T-helper 1 cell (primary cell): ENCODE measurements at regions not wholly inside any gene's neighbourhood (a gene's known extent, or its start where the extent isn't known, plus 50 kb on each side); places are given as distances from the start of the nearest gene placed in this dataset.
A peak's percentile ranks its signal among the peaks of the same experiment; 100 is the strongest.

Source experiments
- DNase-seq, 5 donors: peaks; one replicate each; pipeline ENCODE4 v3.0.0-alpha.2; 2012 to 2020

DNA sequence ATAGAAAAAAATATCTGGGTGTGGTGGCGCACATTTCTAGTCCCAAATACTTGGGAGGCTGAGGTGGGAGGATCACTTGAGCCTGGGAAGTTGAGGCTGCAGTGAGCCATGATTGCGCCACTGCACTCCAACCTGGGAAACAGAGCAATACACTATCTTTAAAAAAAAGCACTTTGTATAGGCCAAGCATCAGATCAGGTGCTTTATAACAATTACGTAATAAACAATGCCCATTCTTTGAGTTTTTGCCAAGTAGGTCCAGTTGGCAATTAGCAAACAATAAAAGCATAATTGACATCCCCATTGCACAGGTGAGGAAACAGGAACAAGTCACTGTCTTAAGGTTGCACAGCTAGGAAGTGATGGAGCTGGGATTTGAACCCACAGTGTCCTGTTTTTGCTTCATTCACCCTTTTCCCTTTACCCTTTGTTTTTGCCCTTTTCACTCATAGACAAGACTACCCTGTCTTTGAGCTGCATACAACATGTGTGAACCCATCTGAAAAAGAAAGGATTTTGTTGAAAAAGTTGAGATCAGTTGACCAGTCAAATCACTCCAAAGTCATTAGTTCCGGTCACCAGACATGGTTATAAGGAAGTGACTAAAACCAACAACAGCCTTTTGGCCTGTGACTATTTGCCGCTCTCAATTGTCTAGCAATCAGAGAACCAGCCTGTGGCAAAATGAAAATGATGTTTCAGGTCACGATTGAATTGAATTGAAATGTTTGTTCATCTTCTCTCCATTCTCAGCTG is 303.6 kb downstream of the TFAP2C start:
- DNase-seq = no peak

DNA sequence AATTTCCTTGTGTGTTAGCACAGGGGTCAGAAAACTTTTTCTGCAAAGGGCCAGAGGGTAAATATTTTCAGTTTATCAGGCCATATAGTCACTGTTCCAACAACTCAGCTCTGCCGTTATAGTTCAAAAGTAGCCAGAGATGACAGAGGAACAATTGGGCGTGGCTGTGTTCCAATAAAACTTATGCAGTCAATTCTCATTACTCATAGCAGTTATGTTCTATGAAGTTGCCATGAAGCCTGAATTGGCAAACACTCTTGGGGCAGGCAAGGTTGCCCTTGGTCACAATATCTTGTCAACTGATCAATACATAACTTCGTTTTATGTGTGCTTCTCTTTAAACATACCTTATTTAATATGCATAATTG is 304.2 kb downstream of the TFAP2C start:
- DNase-seq = no peak

DNA sequence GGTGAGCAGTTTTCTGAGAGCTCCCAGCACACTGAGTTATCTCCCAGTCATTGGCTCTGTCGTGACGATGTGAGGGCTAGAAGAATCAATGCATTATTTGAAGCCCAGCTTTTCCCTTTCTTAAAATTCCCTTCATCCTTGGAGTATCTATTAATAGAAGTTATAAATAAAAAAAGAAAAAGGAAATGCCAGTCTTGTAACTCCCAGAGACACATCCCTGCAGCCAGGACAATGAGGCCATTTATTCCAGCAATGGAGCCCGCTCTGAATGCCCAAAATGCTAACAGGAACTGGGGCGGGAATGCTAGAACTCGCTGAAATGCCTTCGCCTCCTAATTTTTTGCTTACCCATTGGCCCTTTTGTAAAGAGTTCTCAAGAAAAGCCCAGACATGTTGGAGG is 305.8 kb downstream of the TFAP2C start:
- DNase-seq = no peak

DNA sequence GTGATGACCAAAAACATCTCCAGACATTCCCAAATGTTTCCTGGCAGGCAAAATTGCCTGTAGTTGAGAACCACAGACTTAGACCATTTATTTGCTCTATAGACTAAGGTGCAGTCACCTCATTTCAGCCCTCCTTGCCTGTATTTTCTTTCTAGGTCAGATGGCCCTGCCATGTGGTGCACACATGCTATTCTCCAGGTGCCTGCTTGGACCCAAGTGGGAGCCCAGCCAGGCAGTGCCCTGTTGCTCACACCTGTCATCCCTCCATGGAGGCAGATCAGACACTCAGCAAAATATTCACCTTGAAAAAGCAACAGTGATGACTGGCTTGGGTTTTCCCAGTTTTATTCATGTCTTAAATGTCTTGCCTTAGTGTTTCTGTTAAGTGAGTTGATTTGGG is 311.4 kb downstream of the TFAP2C start:
- DNase-seq = no peak

DNA sequence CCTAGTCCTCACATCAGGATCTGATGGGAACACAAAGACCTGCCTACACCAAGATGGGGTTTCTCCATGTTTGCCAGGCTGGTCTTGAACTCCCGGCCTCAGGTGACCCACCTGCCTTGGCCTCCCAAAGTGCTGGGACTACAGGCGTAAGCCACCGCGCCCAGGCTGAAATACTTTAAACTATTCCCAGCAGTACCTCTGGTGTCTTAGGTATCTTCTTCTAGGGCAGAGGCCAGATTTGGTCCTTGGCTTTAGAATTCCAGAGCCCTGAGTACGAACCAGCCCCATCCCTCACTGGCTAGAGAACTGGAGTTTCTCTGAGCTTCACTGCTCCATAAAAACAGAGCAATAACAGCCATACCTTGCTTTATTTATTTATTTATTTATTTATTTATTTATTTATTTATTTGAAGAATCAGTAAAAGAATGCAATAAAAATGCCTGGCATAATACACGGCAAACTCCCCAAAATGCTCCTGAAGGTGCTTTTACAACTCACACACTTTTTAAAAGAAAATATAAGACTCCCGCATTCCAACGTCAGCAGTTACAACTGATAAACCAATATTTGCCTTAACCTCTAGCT is 312.1 kb downstream of the TFAP2C start:
- DNase-seq = no peak

DNA sequence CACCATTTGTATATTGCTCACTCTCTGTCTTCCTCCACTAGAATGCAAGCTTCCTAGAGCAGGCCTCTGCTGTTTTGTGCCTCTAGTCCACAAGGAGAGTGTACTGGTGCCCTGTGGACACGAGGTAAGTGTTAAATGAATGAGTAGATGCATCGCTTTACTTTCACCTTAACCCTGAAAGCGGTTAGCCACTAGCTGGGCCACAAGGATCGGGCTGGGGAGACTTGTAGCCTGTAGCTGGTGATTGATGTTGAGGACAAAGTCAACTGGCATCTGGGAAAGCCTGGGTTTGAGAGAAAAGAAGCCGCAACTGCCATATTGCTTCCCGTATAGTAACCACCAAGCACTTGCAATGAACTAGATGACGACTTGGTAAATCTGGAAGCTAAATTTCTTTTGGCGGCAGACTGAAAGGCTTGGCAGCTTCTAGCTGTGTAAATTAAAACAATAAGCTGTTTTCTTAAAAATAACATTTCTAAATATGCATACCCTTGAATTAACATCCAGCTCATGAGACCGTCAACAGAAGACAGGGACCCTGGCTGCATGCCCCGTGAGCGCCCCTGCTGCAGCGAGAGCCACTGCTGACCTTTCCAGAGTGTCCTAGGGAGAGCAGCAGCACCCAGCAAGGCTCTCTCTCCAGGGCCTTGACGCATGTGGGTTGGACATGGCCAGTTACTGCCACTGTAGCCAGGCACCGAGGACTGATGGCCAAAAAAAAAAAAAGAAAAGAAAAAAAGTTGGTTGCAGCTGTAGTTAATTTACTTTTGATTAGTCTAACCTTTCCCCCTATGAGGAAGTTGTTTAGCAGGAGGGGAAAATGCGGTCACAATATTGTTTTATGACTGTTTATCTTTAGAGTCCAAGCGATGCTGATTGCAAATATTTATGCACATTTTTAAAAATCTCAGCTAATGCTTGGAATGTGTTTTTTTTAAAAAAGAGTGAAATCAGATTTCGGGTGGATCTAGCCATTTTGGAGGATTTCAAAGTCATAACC is 315.1 kb downstream of the TFAP2C start:
- DNase-seq = no peak

DNA sequence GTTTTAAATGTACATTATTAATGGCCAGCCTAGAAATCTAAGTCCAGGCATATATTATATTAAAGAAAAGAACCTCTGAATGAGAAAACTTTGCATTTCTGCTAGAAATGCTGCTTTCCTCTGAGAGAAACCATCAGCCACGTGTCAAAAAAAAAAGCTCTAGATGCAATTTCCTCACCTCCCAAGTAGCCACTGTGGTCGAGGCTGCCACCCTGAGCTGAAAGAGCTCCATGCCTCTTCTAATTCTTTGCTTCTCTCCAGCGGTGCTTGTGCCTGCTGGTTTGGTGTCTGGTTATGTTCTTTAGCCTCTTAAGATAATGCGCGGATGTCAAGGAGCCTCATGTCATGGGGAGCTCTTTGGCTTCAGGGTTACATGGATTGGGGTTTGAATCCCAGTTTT is 316.0 kb downstream of the TFAP2C start:
- no peak for DNase-seq

DNA sequence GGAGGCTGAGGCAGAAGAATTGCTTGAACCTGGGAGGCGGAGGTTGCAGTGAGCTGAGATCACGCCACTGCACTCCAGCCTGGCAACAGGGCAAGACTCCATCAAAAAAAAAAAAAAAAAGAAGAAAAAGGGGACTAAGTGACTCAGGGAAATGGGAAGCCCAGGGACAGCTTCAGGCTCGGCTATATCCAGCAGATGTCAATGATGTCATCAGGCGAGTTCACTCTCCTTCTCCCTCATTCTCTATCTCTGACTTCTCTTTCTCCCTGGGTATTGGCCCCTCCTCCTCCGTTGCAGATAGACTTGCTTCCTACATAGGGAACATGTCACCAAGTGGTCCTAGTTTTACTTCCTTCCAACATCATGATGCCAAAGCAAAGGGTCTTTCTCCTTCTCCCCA is 316.8 kb downstream of the TFAP2C start:
- DNase-seq = no peak

DNA sequence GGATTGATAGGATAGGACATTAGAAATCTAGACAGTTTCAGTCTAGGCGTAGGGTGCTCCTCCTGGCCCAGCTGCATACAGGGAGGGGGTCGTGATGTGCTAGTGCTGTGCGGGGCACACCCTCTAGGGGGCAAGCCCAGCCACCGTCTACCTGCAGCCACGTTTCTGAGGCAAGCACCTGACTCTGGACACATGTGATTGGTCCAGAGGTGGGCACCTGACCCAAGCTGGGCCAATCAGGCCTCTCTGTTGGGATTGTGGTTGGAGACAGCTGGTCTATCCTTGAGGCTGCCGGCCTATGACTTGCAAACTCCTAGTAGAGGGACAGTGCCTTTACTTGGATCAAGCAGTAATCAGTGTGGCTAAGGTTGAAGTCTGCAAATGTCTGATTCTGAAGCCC is 317.1 kb downstream of the BMP7 start:
- DNase-seq = no peak

DNA sequence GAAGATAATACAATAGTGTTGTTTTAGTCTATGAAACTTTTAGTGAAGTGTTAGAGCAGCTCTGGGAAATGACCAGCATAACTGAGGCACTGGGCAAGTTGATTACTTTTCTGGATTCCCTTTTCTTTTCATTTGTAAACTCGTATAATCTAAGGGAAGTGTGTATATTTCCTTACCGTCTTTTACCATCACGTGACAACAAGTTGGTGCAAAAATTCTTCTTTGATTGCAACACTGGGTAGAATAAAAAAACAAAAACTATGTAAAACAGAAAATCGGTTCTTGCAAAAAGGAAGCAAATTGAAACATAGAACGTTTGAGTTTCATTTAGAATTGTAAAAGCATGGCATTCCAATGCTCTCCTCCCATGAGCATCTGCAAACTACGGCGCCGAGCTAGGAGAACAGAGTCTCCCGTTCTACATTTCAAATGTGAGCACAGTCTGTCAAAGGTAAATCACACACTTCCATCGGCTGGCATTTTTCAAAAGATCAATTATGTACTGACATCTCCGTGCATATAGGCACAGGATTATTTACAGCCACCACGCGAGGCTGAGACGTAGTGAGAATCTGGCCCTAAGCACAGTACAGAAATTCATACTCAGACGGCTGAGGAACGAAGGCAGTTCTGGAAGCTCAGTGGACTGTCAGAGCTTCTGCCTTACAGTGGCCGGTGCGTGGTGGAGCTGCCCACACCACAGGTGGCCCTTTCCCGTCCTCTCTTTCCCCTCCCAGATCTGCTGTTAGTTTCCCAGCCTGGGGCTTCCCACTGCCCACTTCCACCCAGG is 314.0 kb downstream of the BMP7 start:
- no peak for DNase-seq

DNA sequence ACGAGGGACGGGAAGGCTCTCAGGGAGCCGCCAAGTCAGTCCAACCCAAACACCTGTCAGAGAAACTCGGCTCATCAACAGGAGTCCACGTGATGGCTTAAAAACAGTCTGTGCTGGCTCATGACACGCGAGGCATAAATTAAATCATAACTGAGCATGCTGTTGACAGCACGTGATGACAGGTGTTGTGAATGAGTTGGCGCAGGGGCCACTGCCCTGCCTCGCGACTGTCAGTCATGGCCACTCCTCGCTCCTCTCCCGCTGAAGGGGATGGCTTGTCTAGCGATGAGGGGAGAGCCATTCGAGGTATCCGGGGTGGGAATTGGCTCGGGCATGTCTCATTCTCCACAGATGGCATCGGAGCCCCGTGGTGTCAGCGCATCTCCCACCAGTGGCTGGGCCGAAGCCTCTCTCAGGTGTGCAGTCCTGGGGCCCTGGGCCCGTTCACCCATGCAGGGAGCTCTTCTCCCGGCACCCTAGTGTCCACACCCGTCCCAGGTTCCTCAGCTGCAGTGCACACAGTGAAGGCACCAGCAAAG is 313.3 kb downstream of the BMP7 start:
- no peak for DNase-seq

DNA sequence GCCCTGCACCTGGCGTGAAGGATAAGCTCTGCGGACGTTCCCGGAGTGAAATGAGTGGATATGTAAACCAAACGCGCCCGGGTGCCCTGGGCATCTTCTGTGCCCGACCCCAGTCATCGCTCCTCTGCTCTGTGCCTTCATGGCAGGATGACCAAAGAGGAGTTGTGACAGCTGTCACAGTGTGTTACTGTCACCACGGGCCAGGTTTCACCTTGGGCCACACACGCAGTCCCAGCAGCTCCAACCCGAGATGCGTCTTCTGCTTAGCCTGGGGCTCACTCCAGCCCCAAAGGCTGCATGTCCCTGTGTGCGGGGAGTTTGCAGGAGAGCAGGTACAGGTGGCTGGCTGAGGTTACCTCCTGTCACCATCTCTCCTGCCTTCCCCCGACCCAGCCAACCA is 311.6 kb downstream of the BMP7 start:
- DNase-seq = no peak

DNA sequence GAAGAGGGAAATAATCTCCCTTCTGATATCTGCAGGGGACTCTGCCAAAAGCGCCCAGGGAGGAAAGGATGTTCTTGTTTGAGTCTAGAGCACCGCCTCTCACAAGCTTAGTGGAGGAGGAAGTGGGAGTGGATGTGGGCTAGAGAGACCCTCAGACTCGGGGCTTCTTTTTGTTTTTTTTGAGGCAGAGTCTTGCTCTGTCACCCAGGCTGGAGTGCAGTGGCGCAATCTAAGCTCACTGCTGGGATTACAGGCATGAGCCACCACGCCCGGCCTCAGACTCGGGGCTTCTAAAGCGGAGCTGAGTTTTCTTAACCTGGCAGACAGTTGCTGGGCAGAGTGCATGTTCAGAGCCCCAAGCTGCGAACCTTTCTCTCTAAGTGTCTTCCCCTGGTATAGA is 310.8 kb downstream of the BMP7 start:
- no peak for DNase-seq

DNA sequence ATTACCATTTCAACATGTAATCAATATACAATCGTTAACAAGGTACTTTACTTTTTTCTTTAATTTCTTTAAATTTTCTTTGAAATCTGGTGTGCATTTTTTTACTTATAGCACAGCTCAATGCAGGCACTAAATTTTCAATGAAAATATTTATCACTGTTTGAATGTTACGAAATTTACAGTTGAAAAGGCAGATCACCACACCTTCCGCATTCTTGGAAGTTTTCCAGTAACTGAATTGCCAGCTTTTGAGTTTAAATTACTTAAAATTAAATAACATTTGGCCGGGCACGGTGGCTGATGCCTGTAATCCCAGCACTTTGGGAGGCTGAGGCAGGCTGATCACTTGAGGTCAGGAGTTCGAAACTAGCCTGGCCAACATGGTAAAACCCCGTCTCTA is 309.9 kb downstream of the BMP7 start:
- no peak for DNase-seq

DNA sequence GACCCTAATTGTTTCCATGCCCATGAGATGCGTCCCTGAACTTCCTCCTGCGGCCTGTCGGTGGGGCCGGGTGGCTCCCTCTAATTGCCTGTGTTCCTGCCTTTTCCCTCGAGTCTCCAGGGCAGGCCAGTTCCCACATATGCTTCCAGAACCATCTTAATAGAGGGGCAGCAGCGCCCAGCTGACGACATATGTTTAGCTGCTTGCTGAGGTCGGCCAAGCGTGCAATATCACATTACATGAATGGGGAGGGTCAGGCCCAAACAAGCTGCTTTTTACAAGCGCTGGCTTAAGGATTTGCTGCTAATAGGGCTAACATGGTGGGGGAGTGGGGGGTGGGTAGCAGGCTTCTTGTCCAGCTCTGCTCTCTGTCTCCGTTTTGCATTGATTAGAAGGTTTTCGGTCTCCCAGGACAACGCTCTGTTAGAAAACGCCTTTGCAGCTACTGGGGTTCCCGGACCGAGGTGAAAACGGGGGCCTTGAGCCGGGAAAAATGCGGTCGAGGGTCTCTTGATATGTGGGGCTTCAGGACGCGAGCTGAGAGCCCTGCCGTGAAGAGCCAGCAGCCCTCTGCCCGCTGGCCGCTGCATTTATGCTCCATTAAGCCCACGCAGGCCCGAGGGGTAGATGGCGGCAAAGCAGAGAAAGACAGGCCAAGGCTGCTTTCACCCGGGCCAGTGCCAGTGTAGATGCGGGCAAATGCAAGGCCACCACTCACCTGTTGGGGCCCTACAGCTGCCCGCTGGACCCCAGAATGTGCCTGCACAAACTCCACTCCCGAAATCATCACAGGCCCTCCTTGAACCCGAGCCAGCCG is 308.5 kb downstream of the BMP7 start:
- DNase-seq = no peak

DNA sequence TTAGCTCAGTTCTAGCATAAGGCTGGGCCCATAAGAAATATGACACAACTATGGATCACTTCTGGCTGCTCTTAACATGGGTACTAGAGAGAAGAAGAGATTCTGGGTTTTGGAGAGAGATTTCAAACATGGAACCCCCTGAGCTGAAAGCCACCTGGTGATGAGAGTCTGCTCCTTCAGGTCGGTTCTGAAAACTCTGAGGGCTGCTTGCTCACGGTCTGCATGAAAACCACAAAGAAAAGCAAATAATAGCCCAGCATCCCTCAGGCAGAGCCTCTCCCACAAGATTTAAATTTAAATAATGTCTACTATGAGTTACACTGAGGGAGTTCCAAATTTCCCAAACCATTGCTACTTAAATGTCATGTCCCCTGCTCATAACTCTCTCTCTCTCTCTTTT is 301.5 kb downstream of the BMP7 start:
- DNase-seq = no peak

DNA sequence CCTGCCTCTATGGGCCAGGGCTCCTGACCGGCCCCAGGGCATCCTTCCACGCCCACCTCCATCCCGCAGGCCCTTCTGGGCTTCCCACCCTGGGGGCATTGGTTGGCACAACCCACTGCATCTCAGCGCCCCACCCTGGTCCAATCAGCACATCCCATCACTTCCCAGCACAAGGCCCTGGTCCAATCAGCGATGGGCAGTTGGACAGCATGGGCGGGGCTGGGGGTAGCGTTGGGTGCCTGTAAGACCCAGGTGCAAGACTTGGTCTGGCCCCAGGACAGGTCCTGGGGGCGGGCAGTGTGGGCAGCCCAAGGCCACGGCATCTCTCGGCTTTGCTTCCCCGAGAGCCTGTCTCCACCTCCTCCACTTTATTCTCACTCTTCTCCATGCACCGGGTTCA is 298.5 kb downstream of the BMP7 start:
- no peak for DNase-seq

DNA sequence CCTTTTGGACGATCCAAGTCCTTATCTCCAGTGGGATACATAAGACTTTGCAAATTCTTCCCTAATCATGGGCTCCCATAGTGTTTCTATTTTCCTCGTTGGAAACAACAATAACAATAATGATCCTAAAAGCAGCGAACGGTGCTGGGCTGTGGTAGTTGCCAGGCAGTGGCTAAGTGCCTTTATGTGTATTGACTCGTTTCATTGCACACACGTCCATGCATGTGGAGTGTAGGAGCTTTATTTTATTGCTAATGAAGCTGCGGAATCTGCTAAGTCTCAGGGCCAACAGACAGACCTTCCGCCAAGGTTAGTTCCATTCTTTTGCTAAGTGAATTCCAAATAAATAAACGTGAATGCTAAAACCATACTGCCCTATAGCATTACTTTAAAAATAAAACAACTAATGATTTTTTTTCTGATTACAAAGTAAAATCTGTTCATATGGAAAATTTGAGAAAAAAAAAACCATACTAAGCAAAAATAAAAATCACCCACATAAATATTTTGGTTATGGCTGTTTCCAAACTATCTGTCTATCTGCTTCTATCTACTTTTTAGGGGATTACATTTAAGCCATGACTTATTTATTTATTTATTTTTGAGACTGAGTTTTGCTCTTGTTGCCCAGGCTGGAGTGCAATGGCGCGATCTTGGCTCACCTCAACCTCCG is 297.9 kb downstream of the BMP7 start:
- no peak for DNase-seq

DNA sequence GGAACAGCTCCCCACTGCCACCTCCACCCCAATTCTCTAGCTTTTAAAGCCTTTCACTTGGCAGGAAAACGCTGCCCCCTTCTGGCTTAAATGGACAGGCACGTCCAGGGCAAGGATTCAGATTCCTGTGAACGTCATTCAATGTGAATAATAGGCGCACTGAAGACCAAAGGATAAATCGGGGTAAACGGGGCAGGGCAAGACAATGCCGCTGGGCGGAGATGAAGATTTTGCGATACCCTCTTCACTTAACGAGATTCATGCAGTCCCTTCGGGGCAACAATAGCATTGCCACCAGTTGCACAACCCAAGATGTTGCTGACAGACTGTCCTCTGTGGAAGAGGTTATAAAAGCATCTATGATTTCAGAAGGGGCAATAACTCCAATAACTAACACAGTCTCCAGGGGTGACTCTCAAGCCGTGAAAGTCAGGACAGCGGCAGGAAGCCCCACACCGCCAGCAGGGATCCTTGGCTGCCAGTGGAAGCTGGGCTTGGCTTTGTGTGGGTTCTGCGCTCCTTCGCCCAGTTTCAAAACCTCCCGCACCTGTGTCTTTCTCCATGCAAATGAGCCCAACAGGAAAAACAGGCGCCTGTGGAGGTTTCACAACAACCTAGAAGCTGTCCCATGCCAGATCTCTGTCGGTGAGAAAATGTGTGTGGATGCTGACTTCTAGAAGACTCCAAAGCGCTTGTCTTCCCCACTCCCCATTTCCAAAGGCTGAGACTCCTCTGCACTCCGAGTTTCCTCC is 291.8 kb downstream of the BMP7 start:
- DNase-seq = peak in 1 of 5 donors; percentile 8

DNA sequence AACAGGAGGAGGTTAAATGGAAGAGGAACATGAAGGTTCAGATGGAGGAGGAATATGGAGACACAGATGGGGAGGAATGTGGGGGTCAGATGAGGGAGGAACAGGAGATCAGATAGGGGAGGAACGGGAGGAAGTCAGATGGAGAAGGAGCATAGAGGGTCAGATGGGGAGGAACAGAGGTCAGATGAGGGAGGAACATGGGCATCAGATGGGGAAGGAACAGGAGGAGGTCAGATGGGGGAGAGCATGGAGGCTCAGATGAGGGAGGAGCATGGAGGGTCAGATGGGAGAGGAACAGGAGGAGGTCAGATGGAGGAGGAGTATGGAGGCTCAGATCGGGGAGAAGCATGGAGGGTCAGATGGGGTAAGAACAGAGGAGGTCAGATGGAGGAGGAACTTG is 290.6 kb downstream of the BMP7 start:
- no peak for DNase-seq
